ENCODE measurements at regions not wholly inside any gene's neighbourhood (a gene's known extent, or its start where the extent isn't known, plus 50 kb on each side); places are given as distances from the start of the nearest gene placed in this dataset.

GRCh38 chr5:158519433-158520021 lies 580.2 kb downstream of the EBF1 start:
- H3K4me1 ChIP-seq (ENCODE audit: control insufficient read depth, insufficient read depth, low read length, poor library complexity, severe bottlenecking): no peaks in the 10 kb centered on the region
- H3K4me3 ChIP-seq (ENCODE audit: extremely low read depth, insufficient read depth, low read length, poor library complexity, severe bottlenecking): no peak overlapping the region
- no CpG with 5 or more reads among the region's 3 CpGs for WGBS, 2 experiments (ENCODE audit: insufficient coverage in 2 of 2)
- H3K9me3 ChIP-seq (ENCODE audit: control insufficient read depth, low read length): no peaks in the 10 kb centered on the region
- H3K27ac ChIP-seq (ENCODE audit: low read depth, low read length, severe bottlenecking): no peak overlapping the region
- no peaks in the 10 kb centered on the region for H3K36me3 ChIP-seq (ENCODE audit: control insufficient read depth, insufficient read depth, low read length)

DNA sequence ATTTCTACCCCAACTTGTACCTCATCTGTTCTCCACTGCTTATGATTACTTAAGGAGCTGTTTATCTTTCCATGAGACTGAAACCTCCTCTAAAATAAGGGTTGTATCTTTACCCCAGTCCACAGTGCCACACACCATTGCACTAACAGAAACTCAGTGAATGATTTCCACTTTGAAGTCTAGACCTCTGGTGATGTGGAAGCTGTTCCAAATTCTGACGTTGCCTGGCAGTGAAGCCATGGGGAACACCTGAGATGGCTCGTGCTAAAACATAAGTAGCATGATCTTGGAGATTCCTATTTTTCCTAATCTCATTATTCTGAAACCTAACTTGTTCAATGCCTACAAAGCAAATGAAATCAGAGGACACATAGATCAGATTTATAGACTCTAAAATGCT lies 583.2 kb downstream of the EBF1 start:
- WGBS, 2 experiments (ENCODE audit: insufficient coverage in 2 of 2): 100% methylated on average over 1 to 2 of the region's 2 CpGs
- Histone ChIP-seq H3K4me3 (ENCODE audit: extremely low read depth, insufficient read depth, low read length, poor library complexity, severe bottlenecking) (no peak overlapping the region), H3K36me3 (ENCODE audit: control insufficient read depth, insufficient read depth, low read length) (no peaks in the 10 kb centered on the region), H3K27ac (ENCODE audit: low read depth, low read length, severe bottlenecking) (no peak overlapping the region), H3K4me1 (ENCODE audit: control insufficient read depth, insufficient read depth, low read length, poor library complexity, severe bottlenecking) (no peaks in the 10 kb centered on the region), H3K9me3 (ENCODE audit: control insufficient read depth, low read length) (no peaks in the 10 kb centered on the region)

DNA sequence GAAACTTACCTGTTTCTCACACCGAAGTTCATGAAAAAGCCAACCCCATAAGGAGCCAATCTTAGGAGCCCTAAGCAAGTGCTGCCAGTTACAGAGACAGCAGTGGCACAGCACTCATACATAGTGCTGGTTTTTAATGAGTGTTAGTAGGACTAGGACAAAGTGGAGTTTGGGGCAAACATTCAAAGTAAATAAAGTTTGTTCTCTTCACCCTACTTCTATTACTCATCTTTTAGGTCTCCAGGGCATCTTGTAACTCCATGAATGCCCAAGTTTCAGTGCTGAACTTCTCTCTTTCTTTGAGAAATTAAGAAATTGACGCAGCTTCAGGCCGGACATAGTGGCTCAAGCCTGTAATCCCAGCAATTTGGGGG lies 584.7 kb downstream of the EBF1 start:
- Histone ChIP-seq H3K36me3 (ENCODE audit: control insufficient read depth, insufficient read depth, low read length) (no peaks in the 10 kb centered on the region), H3K4me3 (ENCODE audit: extremely low read depth, insufficient read depth, low read length, poor library complexity, severe bottlenecking) (no peak overlapping the region), H3K27ac (ENCODE audit: low read depth, low read length, severe bottlenecking) (no peak overlapping the region), H3K9me3 (ENCODE audit: control insufficient read depth, low read length) (no peaks in the 10 kb centered on the region), H3K4me1 (ENCODE audit: control insufficient read depth, insufficient read depth, low read length, poor library complexity, severe bottlenecking) (no peaks in the 10 kb centered on the region)
- WGBS, 2 experiments (ENCODE audit: insufficient coverage in 2 of 2): 92 to 100% methylated on average over 1 to 2 of the region's 3 CpGs

- Histone ChIP-seq H3K36me3 (ENCODE audit: control insufficient read depth, insufficient read depth, low read length) (no peaks in the 10 kb centered on the region), H3K27ac (ENCODE audit: low read depth, low read length, severe bottlenecking) (no peak overlapping the region), H3K9me3 (ENCODE audit: control insufficient read depth, low read length) (no peaks in the 10 kb centered on the region), H3K4me1 (ENCODE audit: control insufficient read depth, insufficient read depth, low read length, poor library complexity, severe bottlenecking) (no peaks in the 10 kb centered on the region), H3K4me3 (ENCODE audit: extremely low read depth, insufficient read depth, low read length, poor library complexity, severe bottlenecking) (no peak overlapping the region)
- WGBS, 2 experiments (ENCODE audit: insufficient coverage in 2 of 2): 80% methylated on average over 1 of the region's 1 CpG; no CpG with 5 or more reads in 1 of the 2 experiments
These were observed 585.3 kb downstream of the EBF1 start for GRCh38 chr5:158514319-158514985.

DNA sequence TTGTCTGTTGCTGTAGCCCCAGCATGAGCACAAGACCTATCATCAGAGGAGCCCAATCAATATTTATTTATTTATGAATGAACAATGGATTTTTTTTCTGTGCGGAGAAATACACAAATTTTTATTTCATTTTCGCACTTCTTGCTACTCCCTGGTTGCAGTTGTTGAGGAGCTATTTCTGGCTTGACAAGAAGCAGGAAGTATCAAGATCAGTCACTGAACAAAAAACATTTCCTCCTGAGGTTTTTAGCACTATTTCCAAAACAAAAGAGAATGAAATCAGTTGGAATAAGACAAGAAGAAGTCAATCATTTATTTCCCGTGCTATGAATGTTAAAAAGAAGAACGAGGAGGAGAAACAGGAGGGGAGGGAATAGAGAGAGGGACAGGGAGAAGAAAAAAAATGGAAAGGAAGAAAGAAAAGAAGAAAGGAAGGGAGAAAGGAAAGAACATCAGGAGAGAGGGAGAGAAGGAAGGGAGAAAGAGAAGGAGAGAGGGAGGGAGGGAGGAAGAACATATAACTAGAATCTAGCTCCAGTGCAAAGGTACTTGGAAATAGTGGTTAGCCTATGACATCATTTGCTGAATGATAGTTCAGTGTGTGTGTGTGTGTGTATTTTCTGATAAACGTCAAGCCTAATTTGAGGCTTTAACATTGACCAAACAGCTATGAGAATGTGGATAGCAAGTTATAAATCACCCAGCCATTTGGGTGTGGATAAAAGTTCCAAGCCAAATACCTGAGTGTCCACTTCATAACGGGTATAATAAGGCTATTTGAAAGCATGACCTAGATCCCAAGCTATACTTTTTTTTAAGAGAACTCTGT lies 586.0 kb downstream of the EBF1 start:
- WGBS, 2 experiments (ENCODE audit: insufficient coverage in 2 of 2): 87 to 96% methylated on average over 3 to 4 of the region's 6 CpGs
- Histone ChIP-seq H3K9me3 (ENCODE audit: control insufficient read depth, low read length) (no peaks in the 10 kb centered on the region), H3K36me3 (ENCODE audit: control insufficient read depth, insufficient read depth, low read length) (no peaks in the 10 kb centered on the region), H3K4me3 (ENCODE audit: extremely low read depth, insufficient read depth, low read length, poor library complexity, severe bottlenecking) (no peak overlapping the region), H3K4me1 (ENCODE audit: control insufficient read depth, insufficient read depth, low read length, poor library complexity, severe bottlenecking) (no peaks in the 10 kb centered on the region), H3K27ac (ENCODE audit: low read depth, low read length, severe bottlenecking) (no peak overlapping the region)

DNA sequence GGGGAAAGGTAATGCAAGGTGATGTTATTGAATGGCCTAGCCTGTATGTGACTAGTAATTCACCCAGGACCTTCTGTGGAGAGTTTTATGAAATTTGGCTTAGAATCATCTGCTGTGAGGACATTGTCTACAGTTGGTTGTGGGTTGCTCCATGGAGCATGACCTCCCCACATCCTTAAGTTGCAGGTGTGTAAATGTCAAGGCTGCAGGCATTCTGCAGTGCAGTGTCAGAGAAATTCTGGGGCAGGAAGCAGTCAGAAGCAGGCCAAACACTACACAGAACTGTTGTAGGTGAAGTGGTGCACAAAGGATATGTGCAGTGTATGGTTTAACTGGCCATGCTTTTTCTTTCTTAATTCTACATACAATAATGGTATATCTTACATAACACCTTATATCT lies 588.3 kb downstream of the EBF1 start:
- no peak overlapping the region for H3K27ac ChIP-seq (ENCODE audit: low read depth, low read length, severe bottlenecking)
- peaks cover under 1% of the 10 kb centered on the region for H3K9me3 ChIP-seq (ENCODE audit: control insufficient read depth, low read length)
- no peaks in the 10 kb centered on the region for H3K4me1 ChIP-seq (ENCODE audit: control insufficient read depth, insufficient read depth, low read length, poor library complexity, severe bottlenecking)
- no peak overlapping the region for H3K4me3 ChIP-seq (ENCODE audit: extremely low read depth, insufficient read depth, low read length, poor library complexity, severe bottlenecking)
- H3K36me3 ChIP-seq (ENCODE audit: control insufficient read depth, insufficient read depth, low read length): no peaks in the 10 kb centered on the region

GRCh38 chr5:158510479-158510878 lies 589.2 kb downstream of the EBF1 start:
- Histone ChIP-seq H3K9me3 (ENCODE audit: control insufficient read depth, low read length) (peaks cover 3% of the 10 kb centered on the region), H3K4me3 (ENCODE audit: extremely low read depth, insufficient read depth, low read length, poor library complexity, severe bottlenecking) (no peak overlapping the region), H3K36me3 (ENCODE audit: control insufficient read depth, insufficient read depth, low read length) (no peaks in the 10 kb centered on the region), H3K4me1 (ENCODE audit: control insufficient read depth, insufficient read depth, low read length, poor library complexity, severe bottlenecking) (no peaks in the 10 kb centered on the region), H3K27ac (ENCODE audit: low read depth, low read length, severe bottlenecking) (no peak overlapping the region)
- WGBS, 2 experiments (ENCODE audit: insufficient coverage in 2 of 2): 81 to 92% methylated on average over 7 of the region's 7 CpGs

DNA sequence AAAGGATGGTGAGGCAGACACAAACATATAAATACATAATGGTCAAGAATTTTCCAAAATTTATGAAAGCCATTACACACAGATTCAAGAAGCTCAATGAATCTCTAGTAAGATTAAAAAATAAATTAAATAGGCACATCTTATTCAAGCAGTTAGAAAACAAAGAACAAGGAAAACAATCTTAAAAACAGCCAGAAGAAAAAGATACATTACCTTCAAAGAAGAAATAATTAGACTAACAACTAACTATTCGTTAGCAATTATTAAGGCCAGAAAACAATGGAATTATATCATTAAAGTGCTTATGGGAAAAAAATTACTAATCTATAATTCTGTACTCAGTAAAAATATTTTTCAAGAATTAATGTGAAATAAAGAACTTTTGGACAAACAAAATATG lies 593.1 kb downstream of the EBF1 start:
- H3K9me3 ChIP-seq (ENCODE audit: control insufficient read depth, low read length): peaks cover 6% of the 10 kb centered on the region
- no peaks in the 10 kb centered on the region for H3K36me3 ChIP-seq (ENCODE audit: control insufficient read depth, insufficient read depth, low read length)
- no peaks in the 10 kb centered on the region for H3K4me1 ChIP-seq (ENCODE audit: control insufficient read depth, insufficient read depth, low read length, poor library complexity, severe bottlenecking)
- no CpG with 5 or more reads among the region's 1 CpG for WGBS, 2 experiments (ENCODE audit: insufficient coverage in 2 of 2)
- H3K4me3 ChIP-seq (ENCODE audit: extremely low read depth, insufficient read depth, low read length, poor library complexity, severe bottlenecking): no peak overlapping the region
- H3K27ac ChIP-seq (ENCODE audit: low read depth, low read length, severe bottlenecking): no peak overlapping the region

DNA sequence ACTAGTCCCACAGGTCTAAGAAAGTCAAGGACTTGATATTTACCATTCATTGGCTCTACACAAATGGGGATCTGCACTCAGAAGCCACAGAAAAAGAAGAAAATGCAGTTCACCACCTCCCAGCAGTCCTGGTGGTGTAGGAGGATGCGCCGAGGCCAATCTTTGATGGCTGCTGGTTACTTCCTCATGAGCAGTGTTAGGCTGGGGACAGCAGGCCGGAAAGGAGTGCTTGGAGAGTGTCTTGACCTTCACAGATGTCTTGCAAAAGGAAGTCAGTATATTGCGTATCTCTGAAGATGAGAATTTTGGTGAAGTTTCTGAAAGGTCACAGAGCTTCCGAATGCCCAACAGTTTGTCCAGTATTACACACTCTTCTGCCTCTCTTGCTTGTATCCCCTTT lies 597.0 kb downstream of the EBF1 start:
- 92 to 97% methylated on average over 2 to 4 of the region's 5 CpGs for WGBS, 2 experiments (ENCODE audit: insufficient coverage in 2 of 2)
- H3K27ac ChIP-seq (ENCODE audit: low read depth, low read length, severe bottlenecking): no peak overlapping the region
- H3K4me1 ChIP-seq (ENCODE audit: control insufficient read depth, insufficient read depth, low read length, poor library complexity, severe bottlenecking): no peaks in the 10 kb centered on the region
- H3K36me3 ChIP-seq (ENCODE audit: control insufficient read depth, insufficient read depth, low read length): no peaks in the 10 kb centered on the region
- no peak overlapping the region for H3K4me3 ChIP-seq (ENCODE audit: extremely low read depth, insufficient read depth, low read length, poor library complexity, severe bottlenecking)
- H3K9me3 ChIP-seq (ENCODE audit: control insufficient read depth, low read length): peaks cover 6% of the 10 kb centered on the region

- no peaks in the 10 kb centered on the region for H3K4me1 ChIP-seq (ENCODE audit: control insufficient read depth, insufficient read depth, low read length, poor library complexity, severe bottlenecking)
- 71 to 84% methylated on average over 2 to 3 of the region's 6 CpGs for WGBS, 2 experiments (ENCODE audit: insufficient coverage in 2 of 2)
- no peak overlapping the region for H3K4me3 ChIP-seq (ENCODE audit: extremely low read depth, insufficient read depth, low read length, poor library complexity, severe bottlenecking)
- H3K27ac ChIP-seq (ENCODE audit: low read depth, low read length, severe bottlenecking): no peak overlapping the region
- H3K9me3 ChIP-seq (ENCODE audit: control insufficient read depth, low read length): peaks cover 1% of the 10 kb centered on the region
- no peaks in the 10 kb centered on the region for H3K36me3 ChIP-seq (ENCODE audit: control insufficient read depth, insufficient read depth, low read length)
These were observed 599.8 kb downstream of the EBF1 start for GRCh38 chr5:158499892-158500418.

Measured in mesodermal cell (in vitro differentiated cells).